T47D (cell line): ENCODE measurements at regions not wholly inside any gene's neighbourhood (a gene's known extent, or its start where the extent isn't known, plus 50 kb on each side); places are given as distances from the start of the nearest gene placed in this dataset.

Source experiments
- DNase-seq, 2 experiments: peaks; one replicate each; pipeline versions ENCODE4 v3.0.0 to v3.0.0-alpha.2; 2011 to 2012; ENCODE audit warnings: low read depth in 1 of 2, low spot score in 1 of 2
- JUND ChIP-seq: IDR thresholded peaks from 2 replicates; pipeline ENCODE4 v1.6.1; 2012; ENCODE audit warnings: low read depth
- in situ Hi-C: cut with HindIII; loops from 2 replicates; pipeline ENCODE4 v1.10.0; 2016; ENCODE audit warnings: low sequenced_read_pairs, low pct_unique_long_range_greater_than_20kb

DNA sequence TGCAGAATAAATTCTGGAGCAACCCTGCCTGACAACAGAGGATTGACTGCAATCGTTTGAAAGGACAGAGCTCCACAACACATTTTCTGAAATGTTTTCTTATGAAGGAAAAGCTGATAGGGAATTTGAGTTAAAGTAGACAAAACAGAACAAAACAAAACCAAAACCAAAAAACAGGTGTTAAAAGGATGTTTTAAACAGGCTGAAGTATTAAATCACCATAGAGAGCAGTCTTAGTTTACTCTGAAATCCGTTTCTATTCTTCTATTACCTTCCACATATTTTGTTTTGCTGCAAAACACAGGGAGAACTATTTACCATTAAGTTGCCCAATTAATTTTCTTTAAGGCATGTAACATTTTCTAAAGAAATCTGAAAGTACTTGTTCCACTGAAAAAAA is 93.4 kb upstream of the MLIP start:
- in situ Hi-C loops, result no loop called here
- no peak for DNase-seq
- no peak for TF ChIP-seq JUND

DNA sequence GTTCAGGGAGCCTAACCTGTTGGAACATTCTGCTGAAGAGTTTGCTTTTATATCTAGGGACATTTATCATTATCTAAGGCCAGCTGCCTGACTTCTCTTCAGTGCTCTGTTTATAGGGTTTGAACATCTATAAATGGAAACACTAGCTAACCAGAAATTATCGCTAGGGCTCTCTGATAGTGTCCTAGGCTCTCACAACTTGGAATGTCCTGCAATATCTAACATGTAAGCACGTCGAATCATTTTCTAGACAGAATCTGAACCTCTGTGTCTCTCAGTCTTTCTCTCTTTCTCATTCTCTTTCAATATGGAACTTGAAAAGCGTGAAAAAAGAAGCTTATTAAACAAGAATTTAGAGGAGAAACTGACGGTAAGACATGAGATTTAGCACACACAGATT is 92.5 kb upstream of the MLIP start:
- no peak for DNase-seq
- in situ Hi-C loops, result no loop called here
- no peak for TF ChIP-seq JUND

GRCh38 chr6:54019860-54020259 is 91.4 kb upstream of the MLIP start:
- in situ Hi-C loops, result no loop called here
- no peak for DNase-seq
- no peak for TF ChIP-seq JUND

DNA sequence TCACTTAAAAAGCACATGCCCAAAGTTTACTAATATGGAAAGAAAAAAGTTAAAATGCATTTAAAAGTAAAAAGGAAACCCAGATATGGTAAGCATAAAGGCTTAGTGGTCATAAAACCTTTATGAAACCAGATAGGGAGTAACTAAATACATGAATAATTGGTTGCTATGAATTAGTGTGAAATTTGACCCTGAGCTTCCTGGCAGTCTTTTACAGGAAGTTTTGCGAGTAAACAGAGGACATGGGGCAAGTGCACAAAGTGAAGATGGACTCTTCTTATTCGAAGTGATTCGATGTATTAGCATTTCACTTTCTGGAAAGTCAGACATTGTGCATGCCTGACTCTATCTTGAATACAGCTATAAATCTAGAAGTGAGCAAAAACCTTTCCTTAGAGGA is 90.9 kb upstream of the MLIP start:
- no peak for DNase-seq
- in situ Hi-C loops, result no loop called here
- TF ChIP-seq JUND, result no peak

- no peak for DNase-seq
- no peak for TF ChIP-seq JUND
- in situ Hi-C loops, result no loop called here
These were observed 84.4 kb upstream of the MLIP start for GRCh38 chr6:54026652-54027400.

- no peak for TF ChIP-seq JUND
- in situ Hi-C loops, result no loop called here
- no peak for DNase-seq
These were observed 83.1 kb upstream of the MLIP start for GRCh38 chr6:54028170-54028569.

DNA sequence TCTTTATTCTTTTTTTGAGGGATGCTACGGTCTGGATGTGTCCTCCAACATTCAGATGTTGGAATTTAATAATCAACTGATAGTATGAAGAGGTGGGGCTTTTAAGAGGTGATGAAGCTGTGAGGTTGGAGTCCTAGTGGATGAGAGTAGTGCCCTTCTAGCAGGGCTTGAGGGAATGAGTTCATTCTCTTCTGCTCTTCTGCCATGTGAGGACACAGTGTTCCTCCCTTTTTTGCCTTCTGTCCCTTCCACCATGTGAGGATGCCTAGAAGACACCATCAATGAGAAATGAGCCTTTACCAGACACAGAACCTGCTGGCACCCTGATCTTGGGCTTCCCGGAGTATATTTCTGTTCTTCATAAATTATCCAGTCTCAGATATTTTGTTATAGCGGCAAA is 82.1 kb upstream of the MLIP start:
- no peak for TF ChIP-seq JUND
- in situ Hi-C loops, result no loop called here
- no peak for DNase-seq

DNA sequence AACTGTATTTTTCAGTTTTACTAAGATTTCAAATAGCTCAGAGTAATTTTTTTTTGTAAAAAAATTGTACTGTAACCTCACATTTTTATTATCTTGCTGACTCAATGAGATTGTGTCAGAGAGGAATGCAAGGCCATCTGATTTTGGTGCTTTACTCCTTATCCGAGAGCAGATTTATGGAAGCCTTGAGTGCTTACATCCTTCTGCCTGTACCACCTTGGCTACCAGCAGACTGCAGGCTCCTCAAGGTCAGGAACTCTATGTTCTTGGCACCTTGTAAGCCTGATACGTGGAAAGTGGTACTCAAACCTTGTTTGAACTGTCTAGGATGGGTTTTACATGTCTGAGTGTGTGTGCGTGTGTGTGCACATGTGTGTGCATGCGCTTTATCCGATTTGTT is 80.1 kb upstream of the MLIP start:
- no peak for TF ChIP-seq JUND
- no peak for DNase-seq
- in situ Hi-C loops, result no loop called here

DNA sequence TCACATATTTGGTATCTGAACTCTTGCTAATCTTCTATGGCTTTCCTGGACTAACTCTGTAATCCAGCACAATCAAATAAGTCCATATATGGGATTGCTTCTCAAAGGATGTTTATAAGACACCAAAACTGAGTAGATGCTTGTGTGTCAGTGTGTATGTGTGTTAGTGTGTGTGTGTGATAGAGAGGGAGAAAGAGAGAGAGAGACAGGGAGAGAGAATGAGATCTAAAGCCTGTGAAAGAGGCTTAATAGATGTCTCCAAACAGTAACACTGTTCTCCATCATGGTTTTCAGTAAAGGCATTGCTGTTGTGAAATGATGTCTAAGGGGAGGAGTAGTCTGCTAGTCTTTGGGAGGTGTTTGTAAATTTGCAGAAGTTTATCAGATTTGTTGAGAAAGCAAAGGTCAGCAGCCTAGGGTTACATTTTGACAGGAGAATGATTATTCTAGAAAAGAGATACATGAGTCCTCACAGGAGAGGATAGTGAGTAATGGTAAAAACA is 73.9 kb upstream of the MLIP start:
- in situ Hi-C loops, result no loop called here
- no peak for TF ChIP-seq JUND
- DNase-seq, result no peak

DNA sequence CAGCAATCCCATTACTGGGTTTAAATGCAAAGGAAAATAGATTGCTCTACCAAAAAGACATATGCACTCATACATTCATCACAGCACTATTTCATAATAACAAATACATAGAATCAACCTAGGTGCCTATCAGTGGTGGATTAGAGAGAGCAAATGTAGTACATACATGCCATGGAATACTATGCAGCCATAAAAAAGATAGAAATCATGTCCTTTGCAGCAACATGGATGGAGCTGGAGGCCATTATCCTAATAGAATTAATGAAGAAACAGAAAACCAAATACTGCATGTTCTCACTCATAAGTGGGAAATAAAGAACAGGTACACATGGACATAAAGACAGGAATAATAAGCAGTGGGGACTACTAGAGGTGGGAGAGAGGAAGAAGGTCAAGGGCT is 70.7 kb upstream of the MLIP start:
- in situ Hi-C loops, result no loop called here
- no peak for TF ChIP-seq JUND
- no peak for DNase-seq

DNA sequence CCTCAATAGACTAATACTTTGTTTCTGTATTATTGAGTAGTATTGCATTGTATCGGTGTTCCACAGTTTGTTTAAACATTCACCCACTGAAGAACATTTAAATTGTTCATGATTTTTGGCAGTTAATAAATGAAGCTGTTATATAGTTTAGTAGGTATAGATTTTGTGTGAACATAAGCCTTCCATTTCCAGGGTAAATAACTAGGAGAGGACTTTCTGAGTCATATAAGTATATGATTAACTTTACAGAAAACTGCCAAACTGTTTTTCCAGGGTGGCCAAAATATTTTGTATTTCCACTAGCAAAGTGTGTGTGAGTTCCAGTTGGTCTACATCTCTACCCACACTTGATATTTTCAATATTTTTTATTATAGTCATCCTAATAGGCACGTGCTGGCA is 70.0 kb upstream of the MLIP start:
- TF ChIP-seq JUND, result no peak
- in situ Hi-C loops, result no loop called here

GRCh38 chr6:54043360-54043759 is 67.9 kb upstream of the MLIP start:
- DNase-seq, result no peak
- no peak for TF ChIP-seq JUND
- in situ Hi-C loops, result no loop called here

More for the DNA sequence above, 70.0 kb upstream of the MLIP start:
- no peak for DNase-seq

- no peak for DNase-seq
- TF ChIP-seq JUND, result no peak
- in situ Hi-C loops, result no loop called here
These were observed 67.2 kb upstream of the MLIP start for GRCh38 chr6:54044059-54044458.

GRCh38 chr6:54048782-54049181 is 62.5 kb upstream of the MLIP start:
- DNase-seq, result no peak
- in situ Hi-C loops, result no loop called here
- no peak for TF ChIP-seq JUND
